ENCODE measurements at regions not wholly inside any gene's neighbourhood (a gene's known extent, or its start where the extent isn't known, plus 50 kb on each side); places are given as distances from the start of the nearest gene placed in this dataset.
"Not testable (repeated sequence)": the region's sequence is repeated elsewhere in the genome, so short reads cannot be mapped to it uniquely, and the experiment has no call there.

DNA sequence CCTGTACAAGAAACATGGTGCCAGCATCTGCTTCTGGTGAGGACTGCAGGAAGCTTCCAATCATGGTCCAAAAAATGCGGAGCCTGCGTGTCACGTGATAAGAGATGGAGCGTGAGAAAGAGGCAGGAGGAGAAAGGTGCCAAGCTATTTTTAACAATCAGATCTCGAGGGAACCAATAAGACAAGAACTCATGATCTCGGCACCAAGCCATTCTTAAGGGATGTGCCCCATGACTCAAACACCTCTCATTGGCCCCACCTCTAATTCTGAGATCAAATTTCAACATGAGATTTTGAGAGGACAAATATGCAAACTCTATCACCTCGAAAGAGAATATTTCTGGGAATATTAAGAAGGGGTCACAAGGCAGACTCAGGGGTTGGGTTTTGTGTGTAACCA lies 107.2 kb downstream of the PYDC2 start:
- H3K4me3 ChIP-seq: no peak overlapping the region
- H3K4me1 ChIP-seq: no peaks in the 10 kb centered on the region
- no peak overlapping the region for H2AFZ ChIP-seq (replicated peaks)
- no peaks in the 10 kb centered on the region for H3K27me3 ChIP-seq
- peaks cover 2% of the 10 kb centered on the region for H3K36me3 Mint-ChIP-seq
- H3K27me3 Mint-ChIP-seq (ENCODE audit: insufficient read depth, low read depth): peaks cover 2% of the 10 kb centered on the region
- no peak for DNase-seq (ENCODE audit: low spot score)
- H3K4me1 Mint-ChIP-seq: no peaks in the 10 kb centered on the region
- no peak overlapping the region for H3K27ac Mint-ChIP-seq
- H3K9me3 Mint-ChIP-seq: peaks cover 7% of the 10 kb centered on the region
- no peaks in the 10 kb centered on the region for H3K79me2 ChIP-seq (ENCODE audit: low read depth)
- no peaks in the 10 kb centered on the region for H3K36me3 ChIP-seq
- H4K20me1 ChIP-seq (ENCODE audit: low read depth): no peaks in the 10 kb centered on the region
- no peak overlapping the region for H3K9ac ChIP-seq
- H3K27ac ChIP-seq: no peak overlapping the region
- H3K4me2 ChIP-seq: no peak overlapping the region
- no peaks in the 10 kb centered on the region for H3F3A ChIP-seq (ENCODE audit: low read depth)
- no peaks in the 10 kb centered on the region for H3K9me3 ChIP-seq (ENCODE audit: low read depth)
- no peak overlapping the region for H3K4me3 Mint-ChIP-seq
- TF ChIP-seq EZH2 (IDR thresholded peaks at IDR 0.05): no peak
- TF ChIP-seq, protein P1, sequence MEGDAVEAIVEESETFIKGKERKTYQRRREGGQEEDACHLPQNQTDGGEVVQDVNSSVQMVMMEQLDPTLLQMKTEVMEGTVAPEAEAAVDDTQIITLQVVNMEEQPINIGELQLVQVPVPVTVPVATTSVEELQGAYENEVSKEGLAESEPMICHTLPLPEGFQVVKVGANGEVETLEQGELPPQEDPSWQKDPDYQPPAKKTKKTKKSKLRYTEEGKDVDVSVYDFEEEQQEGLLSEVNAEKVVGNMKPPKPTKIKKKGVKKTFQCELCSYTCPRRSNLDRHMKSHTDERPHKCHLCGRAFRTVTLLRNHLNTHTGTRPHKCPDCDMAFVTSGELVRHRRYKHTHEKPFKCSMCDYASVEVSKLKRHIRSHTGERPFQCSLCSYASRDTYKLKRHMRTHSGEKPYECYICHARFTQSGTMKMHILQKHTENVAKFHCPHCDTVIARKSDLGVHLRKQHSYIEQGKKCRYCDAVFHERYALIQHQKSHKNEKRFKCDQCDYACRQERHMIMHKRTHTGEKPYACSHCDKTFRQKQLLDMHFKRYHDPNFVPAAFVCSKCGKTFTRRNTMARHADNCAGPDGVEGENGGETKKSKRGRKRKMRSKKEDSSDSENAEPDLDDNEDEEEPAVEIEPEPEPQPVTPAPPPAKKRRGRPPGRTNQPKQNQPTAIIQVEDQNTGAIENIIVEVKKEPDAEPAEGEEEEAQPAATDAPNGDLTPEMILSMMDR (IDR thresholded peaks at IDR 0.05): no peak
- TF ChIP-seq EZH2phosphoT487 (IDR thresholded peaks at IDR 0.05): no peak

DNA sequence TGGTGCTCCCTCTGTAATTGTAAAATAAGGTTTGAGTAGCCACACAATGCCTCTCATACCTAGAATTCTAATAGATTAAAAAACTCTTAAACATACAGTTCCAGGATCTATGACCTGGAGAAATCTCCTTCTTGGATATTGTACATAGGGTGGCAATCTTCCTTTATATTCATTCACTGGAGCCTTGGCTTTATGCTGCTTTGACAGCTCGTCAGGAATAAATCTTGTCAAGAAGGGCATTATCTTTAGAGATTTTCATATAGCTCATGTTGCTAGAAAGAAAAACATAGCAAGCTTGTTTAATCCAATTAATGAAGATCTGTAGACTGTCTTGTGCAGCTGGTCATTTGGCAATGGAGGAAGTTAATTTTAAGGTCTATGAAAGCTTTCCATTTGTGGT lies 131.1 kb downstream of the PYDC2 start:
- Histone ChIP-seq H3K27ac (no peak overlapping the region), H3K9me3 (ENCODE audit: low read depth) (no peaks in the 10 kb centered on the region), H3K36me3 (no peaks in the 10 kb centered on the region), H2AFZ (replicated peaks) (no peak overlapping the region), H3F3A (ENCODE audit: low read depth) (no peaks in the 10 kb centered on the region), H3K4me2 (no peak overlapping the region), H4K20me1 (ENCODE audit: low read depth) (no peaks in the 10 kb centered on the region), H3K79me2 (ENCODE audit: low read depth) (no peaks in the 10 kb centered on the region), H3K9ac (no peak overlapping the region), H3K4me3 (no peak overlapping the region), H3K4me1 (no peaks in the 10 kb centered on the region), H3K27me3 (no peaks in the 10 kb centered on the region)
- H3K9me3 Mint-ChIP-seq: no peaks in the 10 kb centered on the region
- H3K27me3 Mint-ChIP-seq (ENCODE audit: insufficient read depth, low read depth): no peaks in the 10 kb centered on the region
- no peak overlapping the region for H3K4me3 Mint-ChIP-seq
- TF ChIP-seq EZH2 (IDR thresholded peaks at IDR 0.05): no peak
- no peak for TF ChIP-seq EZH2phosphoT487 (IDR thresholded peaks at IDR 0.05)
- TF ChIP-seq, protein P1 (IDR thresholded peaks at IDR 0.05): no peak
- DNase-seq (ENCODE audit: low spot score): no peak
- peaks cover 2% of the 10 kb centered on the region for H3K4me1 Mint-ChIP-seq
- H3K27ac Mint-ChIP-seq: no peak overlapping the region
- no peaks in the 10 kb centered on the region for H3K36me3 Mint-ChIP-seq

DNA sequence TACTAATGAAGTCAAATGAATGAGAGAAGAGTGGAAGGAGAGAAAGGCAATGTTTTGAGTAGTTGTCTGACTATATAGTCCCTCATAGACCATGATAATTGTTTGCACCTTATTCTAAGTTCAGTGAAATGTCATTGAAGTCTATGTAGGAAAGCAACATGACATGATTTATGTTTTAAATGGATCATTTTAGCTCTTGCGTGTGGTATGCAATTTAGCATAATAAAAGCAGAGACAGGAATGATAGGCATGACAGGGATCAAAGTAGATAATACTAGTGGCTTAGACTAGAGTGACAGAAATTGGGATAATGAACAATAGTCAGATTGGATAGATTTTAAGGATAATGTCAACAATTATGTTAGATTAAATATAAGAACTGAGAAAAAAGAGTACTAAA lies 132.5 kb downstream of the PYDC2 start:
- H3K27ac Mint-ChIP-seq: no peak overlapping the region
- no peaks in the 10 kb centered on the region for H3K79me2 ChIP-seq (ENCODE audit: low read depth)
- no peaks in the 10 kb centered on the region for H3K9me3 ChIP-seq (ENCODE audit: low read depth)
- H3K4me2 ChIP-seq: no peak overlapping the region
- H3K4me1 ChIP-seq: no peaks in the 10 kb centered on the region
- peaks cover 2% of the 10 kb centered on the region for H3K4me1 Mint-ChIP-seq
- H3K36me3 Mint-ChIP-seq: no peaks in the 10 kb centered on the region
- no peak overlapping the region for H3K9ac ChIP-seq
- no peaks in the 10 kb centered on the region for H3K36me3 ChIP-seq
- no peak overlapping the region for H3K4me3 Mint-ChIP-seq
- no peaks in the 10 kb centered on the region for H3F3A ChIP-seq (ENCODE audit: low read depth)
- no peak overlapping the region for H3K4me3 ChIP-seq
- TF ChIP-seq, protein P1 (IDR thresholded peaks at IDR 0.05): no peak
- TF ChIP-seq EZH2 (IDR thresholded peaks at IDR 0.05): no peak
- no peak for TF ChIP-seq EZH2phosphoT487 (IDR thresholded peaks at IDR 0.05)
- peak overlapping the region; percentile 18 for H2AFZ ChIP-seq (replicated peaks)
- no peaks in the 10 kb centered on the region for H3K27me3 ChIP-seq
- H4K20me1 ChIP-seq (ENCODE audit: low read depth): no peaks in the 10 kb centered on the region
- H3K27ac ChIP-seq: no peak overlapping the region
- no peak for DNase-seq (ENCODE audit: low spot score)
- no peaks in the 10 kb centered on the region for H3K27me3 Mint-ChIP-seq (ENCODE audit: insufficient read depth, low read depth)
- H3K9me3 Mint-ChIP-seq: no peaks in the 10 kb centered on the region

DNA sequence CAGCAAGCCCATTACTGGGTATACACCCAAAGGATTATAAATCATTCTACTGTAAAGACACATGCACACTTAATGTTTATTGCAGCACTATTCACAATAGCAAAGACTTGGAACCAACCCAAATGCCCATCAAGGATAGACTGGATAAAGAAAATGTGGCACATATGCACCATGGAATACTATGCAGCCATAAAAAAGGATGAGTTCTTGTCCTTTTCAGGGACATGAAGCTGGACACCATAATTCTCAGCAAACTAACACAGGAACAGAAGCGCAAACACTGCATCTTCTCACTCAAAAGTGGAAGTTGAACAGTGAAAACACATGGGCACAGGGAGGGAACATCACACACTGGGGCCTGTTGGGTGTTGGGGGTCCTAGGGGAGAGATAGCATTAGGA lies 154.5 kb downstream of the PYDC2 start:
- not testable (repeated sequence) for H3K9me3 ChIP-seq (ENCODE audit: low read depth); H3K27me3 Mint-ChIP-seq (ENCODE audit: insufficient read depth, low read depth)

More for the DNA sequence above, 154.5 kb downstream of the PYDC2 start:
- H3K27ac Mint-ChIP-seq; H3K27ac ChIP-seq; H3K36me3 ChIP-seq; H3K79me2 ChIP-seq (ENCODE audit: low read depth); H3F3A ChIP-seq (ENCODE audit: low read depth); H3K4me1 Mint-ChIP-seq; H3K9me3 Mint-ChIP-seq; H3K36me3 Mint-ChIP-seq; H3K4me1 ChIP-seq; H3K4me3 Mint-ChIP-seq; H3K27me3 ChIP-seq; H3K9ac ChIP-seq; H2AFZ ChIP-seq (replicated peaks); H3K4me3 ChIP-seq; H4K20me1 ChIP-seq (ENCODE audit: low read depth); DNase-seq (ENCODE audit: low spot score); H3K4me2 ChIP-seq: not testable (repeated sequence)

Data from neural progenitor cell (in vitro differentiated cells).